CD14-positive monocyte (primary cell): ENCODE measurements at regions not wholly inside any gene's neighbourhood (a gene's known extent, or its start where the extent isn't known, plus 50 kb on each side); places are given as distances from the start of the nearest gene placed in this dataset.
"Not testable (repeated sequence)": the region's sequence is repeated elsewhere in the genome, so short reads cannot be mapped to it uniquely, and the experiment has no call there.

ENCODE experiments used
- DNase-seq, 3 donors: peaks; one replicate each; pipeline ENCODE4 v3.0.0-alpha.2; 2011 to 2022
- H2AFZ ChIP-seq: 2 replicates; pipeline ENCODE4 v1.6.0; 2012; ENCODE audit warnings: mild to moderate bottlenecking, low read depth, low read length, inconsistent platforms; ENCODE audit not compliant: insufficient read depth, poor library complexity, severe bottlenecking
- H3K27ac ChIP-seq, 2 donors: 1 replicate in 1 of 2; 2 replicates in 1 of 2; pipeline ENCODE4 v1.5.1; 2012 to 2013; ENCODE audit warnings: low read length in 2 of 2, control low read depth in 1 of 2, inconsistent platforms in 1 of 2, low read depth in 1 of 2, mild to moderate bottlenecking in 1 of 2
- H3K27me3 ChIP-seq, 2 donors: one replicate each; pipeline versions ENCODE4 v1.6.0 to v1.6.1; 2011 to 2013; ENCODE audit warnings: low read length in 2 of 2; ENCODE audit not compliant: control insufficient read depth in 2 of 2, insufficient read depth in 2 of 2
- H3K36me3 ChIP-seq, 2 donors: replicated peaks in 1 of 2; 1 replicate in 1 of 2; 2 replicates in 1 of 2; pipeline versions ENCODE4 v1.5.1 to v1.6.1; 2012 to 2013; ENCODE audit warnings: low read length in 2 of 2, control low read depth in 1 of 2, inconsistent platforms in 1 of 2, mild to moderate bottlenecking in 1 of 2; ENCODE audit not compliant: insufficient read depth in 2 of 2, control insufficient read depth in 1 of 2
- H3K4me1 ChIP-seq, 2 donors: 1 replicate in 1 of 2; 2 replicates in 1 of 2; pipeline versions ENCODE4 v1.5.1 to v1.6.1; 2012 to 2013; ENCODE audit warnings: low read length in 2 of 2, control low read depth in 1 of 2, inconsistent platforms in 1 of 2, mild to moderate bottlenecking in 1 of 2, moderate library complexity in 1 of 2; ENCODE audit not compliant: insufficient read depth in 2 of 2, control insufficient read depth in 1 of 2
- H3K4me2 ChIP-seq: replicated peaks from 2 replicates; pipeline ENCODE3; 2012; ENCODE audit warnings: low read length, moderate library complexity, mild to moderate bottlenecking; ENCODE audit not compliant: poor library complexity, severe bottlenecking; ENCODE audit errors: extremely low read depth
- H3K4me3 ChIP-seq, 3 experiments: fragments of 200-600 bp in 1 of 3; sonication (generic) in 1 of 3; replicated peaks in 1 of 3; 1 replicate in 2 of 3; 2 replicates in 1 of 3; pipeline ENCODE4 v1.5.1; 2011 to 2013; ENCODE audit warnings: low read length in 3 of 3, mild to moderate bottlenecking in 3 of 3, control low read depth in 2 of 3, low read depth in 2 of 3, inconsistent platforms in 1 of 3, moderate library complexity in 1 of 3
- H3K79me2 ChIP-seq: 2 replicates; pipeline ENCODE4 v1.6.0; 2012; ENCODE audit warnings: mild to moderate bottlenecking, control low read depth, inconsistent platforms, low read length, moderate library complexity; ENCODE audit not compliant: insufficient read depth
- H3K9ac ChIP-seq: 2 replicates; pipeline ENCODE4 v1.6.0; 2017; ENCODE audit warnings: low read length, mild to moderate bottlenecking; ENCODE audit not compliant: insufficient read depth, poor library complexity, severe bottlenecking
- H3K9me3 ChIP-seq, 2 donors: replicated peaks in 1 of 2; 1 replicate in 1 of 2; 2 replicates in 1 of 2; pipeline versions ENCODE4 v1.5.1 to v1.6.1; 2012 to 2013; ENCODE audit warnings: low read length in 2 of 2, control low read depth in 1 of 2; ENCODE audit not compliant: control insufficient read depth in 1 of 2, insufficient read depth in 1 of 2
- H4K20me1 ChIP-seq: 2 replicates; pipeline ENCODE4 v1.6.0; 2012; ENCODE audit warnings: mild to moderate bottlenecking, low read length, control low read depth, moderate library complexity; ENCODE audit not compliant: insufficient read depth
- H3K27ac Mint-ChIP-seq, 7 donors: one replicate each; pipeline ENCODE4 v1.8.0; 2020; ENCODE audit warnings: mild to moderate bottlenecking in 7 of 7, mixed read lengths in 7 of 7, moderate library complexity in 6 of 7, inconsistent platforms in 2 of 7
- H3K27me3 Mint-ChIP-seq, 3 donors: one replicate each; pipeline ENCODE4 v1.8.0; 2021 to 2022; ENCODE audit warnings: low read depth in 3 of 3, mild to moderate bottlenecking in 3 of 3, mixed read lengths in 3 of 3, moderate library complexity in 3 of 3, inconsistent platforms in 1 of 3
- H3K36me3 Mint-ChIP-seq, 2 donors: one replicate each; pipeline ENCODE4 v1.8.0; 2020; ENCODE audit warnings: mixed read lengths in 2 of 2, inconsistent platforms in 1 of 2, mild to moderate bottlenecking in 1 of 2
- H3K4me1 Mint-ChIP-seq: one replicate; pipeline ENCODE4 v1.8.0; 2020; ENCODE audit warnings: mild to moderate bottlenecking, mixed read lengths
- H3K4me3 Mint-ChIP-seq, 2 donors: one replicate each; pipeline ENCODE4 v1.8.0; 2020; ENCODE audit warnings: mild to moderate bottlenecking in 2 of 2, mixed read lengths in 2 of 2, moderate library complexity in 1 of 2
- H3K9me3 Mint-ChIP-seq, 7 donors: one replicate each; pipeline ENCODE4 v1.8.0; 2020 to 2022; ENCODE audit warnings: mixed read lengths in 7 of 7, mild to moderate bottlenecking in 6 of 7, moderate library complexity in 6 of 7, inconsistent platforms in 2 of 7
- WGBS: methylation state at CpG from one replicate; pipeline ENCODE4 v1.1.5; 2013; ENCODE audit warnings: missing lambda C conversion rate; ENCODE audit not compliant: insufficient coverage; 5-methylcytosine and 5-hydroxymethylcytosine counted together
- intact Hi-C, 2 donors: fragments of 100-400 bp; cut with micrococcal nuclease; formaldehyde crosslinking; loops; one replicate each; pipeline versions ENCODE4 v1.15.0 to v1.15.1; 2023
- TF ChIP-seq, protein P1 (sequence below): fragments of 200-600 bp; IDR thresholded peaks from one replicate; pipeline ENCODE4 v1.8.0; 2022; ENCODE audit warnings: antibody characterized with exemption, mild to moderate bottlenecking

GRCh38 chr12:11547271-11547646, 102.2 kb upstream of the ETV6 start:
- H3K36me3 Mint-ChIP-seq, H3K4me2 ChIP-seq, H3K36me3 ChIP-seq, H4K20me1 ChIP-seq, H3K9me3 Mint-ChIP-seq, intact Hi-C loops, DNase-seq, H3K27ac Mint-ChIP-seq, H3K9me3 ChIP-seq, H3K27me3 Mint-ChIP-seq, H3K27me3 ChIP-seq, H3K9ac ChIP-seq, H2AFZ ChIP-seq, H3K79me2 ChIP-seq, H3K27ac ChIP-seq: not testable (repeated sequence)
- Mint-ChIP-seq H3K4me1 (peaks cover 14% of the 10 kb centered on the region), H3K4me3 (peak overlapping the region in 1 of 2 donors; percentile 78)
- 50% methylated on average over 28 of the region's 31 CpGs for WGBS
- peak overlapping the region in 1 of 3 experiments; percentile 40 for H3K4me3 ChIP-seq
- H3K4me1 ChIP-seq: peaks cover 9 to 11% of the 10 kb centered on the region in 2 donors

DNA sequence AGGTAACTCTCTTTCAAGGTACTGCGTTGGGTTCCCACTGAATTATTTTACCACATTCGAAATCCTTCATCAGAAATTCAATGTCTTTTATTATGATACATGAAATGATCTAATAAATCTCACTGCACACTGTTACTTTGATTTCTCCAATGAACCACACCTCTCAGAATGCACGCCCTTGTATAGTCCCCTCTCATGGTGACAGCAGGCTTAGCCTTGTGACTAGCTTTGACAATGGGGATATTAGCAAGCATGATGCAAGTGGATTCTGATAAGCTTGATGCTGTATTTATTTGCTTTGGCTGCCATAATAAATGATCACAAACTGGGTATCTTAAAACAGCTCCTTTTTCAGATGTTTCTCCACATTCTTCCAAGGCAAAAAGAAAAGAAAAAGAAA, 100.4 kb upstream of the ETV6 start:
- Histone ChIP-seq H3K79me2 (no peaks in the 10 kb centered on the region), H3K4me2 (no peak overlapping the region), H3K4me3 (no peak overlapping the region), H3K9ac (no peak overlapping the region), H3K4me1 (peaks cover 9 to 11% of the 10 kb centered on the region in 2 donors), H4K20me1 (no peaks in the 10 kb centered on the region), H3K27ac (no peak overlapping the region), H3K27me3 (no peaks in the 10 kb centered on the region), H3K9me3 (no peaks in the 10 kb centered on the region), H2AFZ (no peak overlapping the region), H3K36me3 (no peaks in the 10 kb centered on the region)
- intact Hi-C loops: no loop called here
- no peak overlapping the region for H3K27ac Mint-ChIP-seq
- no peaks in the 10 kb centered on the region for H3K36me3 Mint-ChIP-seq
- TF ChIP-seq, protein P1, sequence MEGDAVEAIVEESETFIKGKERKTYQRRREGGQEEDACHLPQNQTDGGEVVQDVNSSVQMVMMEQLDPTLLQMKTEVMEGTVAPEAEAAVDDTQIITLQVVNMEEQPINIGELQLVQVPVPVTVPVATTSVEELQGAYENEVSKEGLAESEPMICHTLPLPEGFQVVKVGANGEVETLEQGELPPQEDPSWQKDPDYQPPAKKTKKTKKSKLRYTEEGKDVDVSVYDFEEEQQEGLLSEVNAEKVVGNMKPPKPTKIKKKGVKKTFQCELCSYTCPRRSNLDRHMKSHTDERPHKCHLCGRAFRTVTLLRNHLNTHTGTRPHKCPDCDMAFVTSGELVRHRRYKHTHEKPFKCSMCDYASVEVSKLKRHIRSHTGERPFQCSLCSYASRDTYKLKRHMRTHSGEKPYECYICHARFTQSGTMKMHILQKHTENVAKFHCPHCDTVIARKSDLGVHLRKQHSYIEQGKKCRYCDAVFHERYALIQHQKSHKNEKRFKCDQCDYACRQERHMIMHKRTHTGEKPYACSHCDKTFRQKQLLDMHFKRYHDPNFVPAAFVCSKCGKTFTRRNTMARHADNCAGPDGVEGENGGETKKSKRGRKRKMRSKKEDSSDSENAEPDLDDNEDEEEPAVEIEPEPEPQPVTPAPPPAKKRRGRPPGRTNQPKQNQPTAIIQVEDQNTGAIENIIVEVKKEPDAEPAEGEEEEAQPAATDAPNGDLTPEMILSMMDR: no peak
- H3K4me1 Mint-ChIP-seq: peaks cover 16% of the 10 kb centered on the region
- H3K9me3 Mint-ChIP-seq: peaks cover 0 to 5% (median 2%) of the 10 kb centered on the region in 7 donors
- no peak for DNase-seq
- no CpG with 5 or more reads among the region's 3 CpGs for WGBS
- H3K4me3 Mint-ChIP-seq: no peak overlapping the region
- H3K27me3 Mint-ChIP-seq: peaks cover 0 to 3% (median 2%) of the 10 kb centered on the region in 3 donors
